ENCODE measurements at regions not wholly inside any gene's neighbourhood (a gene's known extent, or its start where the extent isn't known, plus 50 kb on each side); places are given as distances from the start of the nearest gene placed in this dataset.

DNA sequence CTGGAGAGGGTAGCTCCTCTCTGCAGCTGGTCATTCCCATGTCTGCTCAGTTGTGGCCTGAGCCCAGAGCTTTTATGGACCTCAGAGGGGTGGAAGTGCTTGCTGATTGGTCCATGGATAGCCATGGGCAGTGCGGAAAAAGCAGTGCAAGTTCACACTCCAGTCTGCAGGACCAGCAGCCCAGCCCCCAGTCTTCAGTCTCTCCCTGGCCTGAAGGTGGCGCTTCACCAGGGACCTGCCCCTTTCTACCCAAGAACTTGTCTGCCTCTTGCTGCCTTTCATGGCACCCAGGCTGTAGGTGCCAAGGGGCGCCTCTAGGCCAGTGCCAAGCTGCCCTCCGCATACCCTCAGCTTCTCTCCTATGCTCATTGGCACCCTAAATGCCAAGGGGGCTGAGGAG is 91.0 kb downstream of the TBXT start:
- Histone ChIP-seq H3K36me3 (ENCODE audit: control insufficient read depth, insufficient read depth, low read length) (no peaks in the 10 kb centered on the region), H4K5ac (ENCODE audit: low read depth, low read length) (no peak overlapping the region), H3K4me3 (ENCODE audit: insufficient read depth, low read depth, low read length) (no peak overlapping the region), H3K4ac (ENCODE audit: low read depth, low read length) (no peak overlapping the region), H2BK15ac (ENCODE audit: low read depth, low read length) (no peak overlapping the region), H3K18ac (ENCODE audit: low read depth, low read length) (no peak overlapping the region), H4K8ac (ENCODE audit: low read depth in 2 of 2, low read length in 2 of 2) (no peak overlapping the region), H3K79me1 (ENCODE audit: low read depth in 1 of 2, low read length in 2 of 2) (no peaks in the 10 kb centered on the region), H3K4me2 (ENCODE audit: low read depth, low read length) (no peak overlapping the region), H3K27me3 (ENCODE audit: control insufficient read depth, insufficient read depth, low read length) (peaks cover 7% of the 10 kb centered on the region), H4K20me1 (ENCODE audit: insufficient read depth, low read length) (no peaks in the 10 kb centered on the region; the same call in 1 of the 2 replicates), H3K9me3 (ENCODE audit: control insufficient read depth, insufficient read depth, low read length) (no peaks in the 10 kb centered on the region), H2BK20ac (ENCODE audit: low read depth, low read length) (no peak overlapping the region), H2AK9ac (replicated peaks; ENCODE audit: low read depth, low read length, poor library complexity) (no peak overlapping the region), H2AFZ (replicated peaks; ENCODE audit: low read length, poor library complexity) (no peak overlapping the region), H3K4me1 (ENCODE audit: control insufficient read depth, insufficient read depth, low read length) (peaks cover 1% of the 10 kb centered on the region; the same call in 1 of the 2 replicates), H3K14ac (replicated peaks; ENCODE audit: low read depth, low read length) (no peak overlapping the region), H3K9me1 (ENCODE audit: insufficient read depth, low read length) (no peaks in the 10 kb centered on the region), H3K27ac (ENCODE audit: insufficient read depth, low read length) (no peak overlapping the region), H4K91ac (ENCODE audit: insufficient read depth, low read depth, low read length) (no peak overlapping the region), H3K23ac (ENCODE audit: low read depth, low read length) (no peak overlapping the region), H2AK5ac (ENCODE audit: low read depth, low read length) (no peak overlapping the region), H3K56ac (ENCODE audit: extremely low read depth, insufficient read depth, low read length) (no peak overlapping the region), H3K9ac (ENCODE audit: low read depth, low read length) (no peak overlapping the region), H2BK120ac (ENCODE audit: low read depth, low read length) (no peak overlapping the region), H2BK5ac (ENCODE audit: low read depth, low read length, poor library complexity, severe bottlenecking) (no peak overlapping the region)
- no peak for DNase-seq
- intact Hi-C loops (cut with micrococcal nuclease), result loop anchor here (5.0 kb wide), 2 partner anchors 69 to 89 kb away; no protein-coding TSS in a partner anchor
- dilution Hi-C loops (cut with HindIII; ENCODE audit: low sequenced_read_pairs, unreplicated experiment), result loop anchor here (25.0 kb wide), 1 partner anchor 189 kb away; no protein-coding TSS in a partner anchor
- in situ Hi-C loops (cut with MboI; ENCODE audit: low sequenced_read_pairs), result no loop called here
- ChIA-PET POLR2A (ENCODE audit: unreplicated experiment) (no interaction called here), CTCF (interaction anchor here (0.6 to 0.9 kb wide), 2 partner anchors 10 to 21 kb away, joined by 3 to 4 read pairs; no protein-coding TSS in a partner anchor)
- no CpG with 5 or more reads among the region's 4 CpGs for WGBS, 2 experiments (ENCODE audit: extremely low coverage in 2 of 2, insufficient read length in 1 of 2)
- TF ChIP-seq BHLHE40 (IDR thresholded peaks at IDR 0.05; ENCODE audit: low read depth, low read length) (no peak), USF2 (IDR thresholded peaks at IDR 0.05; ENCODE audit: low read depth, low read length) (no peak), MXI1 (IDR thresholded peaks at IDR 0.05; ENCODE audit: borderline replicate concordance, low read depth, low read length) (no peak), SMC3 (IDR thresholded peaks at IDR 0.05; ENCODE audit: low read depth, low read length) (no peak), MAFK (IDR thresholded peaks at IDR 0.05; ENCODE audit: low read depth, low read length) (no peak), NFE2L2 (IDR thresholded peaks at IDR 0.05; ENCODE audit: low read depth, low read length) (no peak), CHD1 (IDR thresholded peaks at IDR 0.05; ENCODE audit: low read depth, low read length) (no peak), RCOR1 (IDR thresholded peaks at IDR 0.05; ENCODE audit: insufficient replicate concordance, low read length) (no peak), CEBPB (IDR thresholded peaks at IDR 0.05; ENCODE audit: low read depth, low read length) (no peak), POLR2A (IDR thresholded peaks at IDR 0.05; ENCODE audit: low read depth, low read length) (no peak), RFX5 (IDR thresholded peaks at IDR 0.05; ENCODE audit: low read depth, low read length) (no peak), FOS (IDR thresholded peaks at IDR 0.05; ENCODE audit: low read depth, low read length) (no peak), RAD21 (IDR thresholded peaks at IDR 0.05; ENCODE audit: low read length) (no peak), ELK1 (IDR thresholded peaks at IDR 0.05; ENCODE audit: borderline replicate concordance, low read depth, low read length) (no peak), MAZ (IDR thresholded peaks at IDR 0.05; ENCODE audit: borderline replicate concordance, low read depth, low read length) (no peak)
- TF ChIP-seq, protein P1, sequence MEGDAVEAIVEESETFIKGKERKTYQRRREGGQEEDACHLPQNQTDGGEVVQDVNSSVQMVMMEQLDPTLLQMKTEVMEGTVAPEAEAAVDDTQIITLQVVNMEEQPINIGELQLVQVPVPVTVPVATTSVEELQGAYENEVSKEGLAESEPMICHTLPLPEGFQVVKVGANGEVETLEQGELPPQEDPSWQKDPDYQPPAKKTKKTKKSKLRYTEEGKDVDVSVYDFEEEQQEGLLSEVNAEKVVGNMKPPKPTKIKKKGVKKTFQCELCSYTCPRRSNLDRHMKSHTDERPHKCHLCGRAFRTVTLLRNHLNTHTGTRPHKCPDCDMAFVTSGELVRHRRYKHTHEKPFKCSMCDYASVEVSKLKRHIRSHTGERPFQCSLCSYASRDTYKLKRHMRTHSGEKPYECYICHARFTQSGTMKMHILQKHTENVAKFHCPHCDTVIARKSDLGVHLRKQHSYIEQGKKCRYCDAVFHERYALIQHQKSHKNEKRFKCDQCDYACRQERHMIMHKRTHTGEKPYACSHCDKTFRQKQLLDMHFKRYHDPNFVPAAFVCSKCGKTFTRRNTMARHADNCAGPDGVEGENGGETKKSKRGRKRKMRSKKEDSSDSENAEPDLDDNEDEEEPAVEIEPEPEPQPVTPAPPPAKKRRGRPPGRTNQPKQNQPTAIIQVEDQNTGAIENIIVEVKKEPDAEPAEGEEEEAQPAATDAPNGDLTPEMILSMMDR (conservative IDR thresholded peaks at IDR 0.05; ENCODE audit: low read depth, low read length), result no peak
- ATAC-seq (ENCODE audit: low read depth), result no peak
- BruUV-seq (replicated peaks), result no TSS peak
